OCI-LY7 (cell line): ENCODE measurements at regions not wholly inside any gene's neighbourhood (a gene's known extent, or its start where the extent isn't known, plus 50 kb on each side); places are given as distances from the start of the nearest gene placed in this dataset.

ENCODE experiments used
- EZH2phosphoT487 ChIP-seq: fragments of 200-600 bp; sonication (generic); IDR thresholded peaks from 2 replicates; pipeline ENCODE4 v1.6.1; 2018; ENCODE audit warnings: low read depth, borderline replicate concordance, mild to moderate bottlenecking, mixed run types, antibody characterized with exemption, low read length, moderate library complexity, mixed read lengths
- TF ChIP-seq, protein P1 (sequence below): fragments of 200-600 bp; sonication (generic); conservative IDR thresholded peaks from 2 replicates; pipeline ENCODE4 v1.5.1; 2014; ENCODE audit warnings: mild to moderate bottlenecking, antibody characterized with exemption, low read length, moderate library complexity, mixed read lengths

GRCh38 chr12:18794000-18794399 is 56.1 kb downstream of the CAPZA3 start:
- TF ChIP-seq, protein P1, sequence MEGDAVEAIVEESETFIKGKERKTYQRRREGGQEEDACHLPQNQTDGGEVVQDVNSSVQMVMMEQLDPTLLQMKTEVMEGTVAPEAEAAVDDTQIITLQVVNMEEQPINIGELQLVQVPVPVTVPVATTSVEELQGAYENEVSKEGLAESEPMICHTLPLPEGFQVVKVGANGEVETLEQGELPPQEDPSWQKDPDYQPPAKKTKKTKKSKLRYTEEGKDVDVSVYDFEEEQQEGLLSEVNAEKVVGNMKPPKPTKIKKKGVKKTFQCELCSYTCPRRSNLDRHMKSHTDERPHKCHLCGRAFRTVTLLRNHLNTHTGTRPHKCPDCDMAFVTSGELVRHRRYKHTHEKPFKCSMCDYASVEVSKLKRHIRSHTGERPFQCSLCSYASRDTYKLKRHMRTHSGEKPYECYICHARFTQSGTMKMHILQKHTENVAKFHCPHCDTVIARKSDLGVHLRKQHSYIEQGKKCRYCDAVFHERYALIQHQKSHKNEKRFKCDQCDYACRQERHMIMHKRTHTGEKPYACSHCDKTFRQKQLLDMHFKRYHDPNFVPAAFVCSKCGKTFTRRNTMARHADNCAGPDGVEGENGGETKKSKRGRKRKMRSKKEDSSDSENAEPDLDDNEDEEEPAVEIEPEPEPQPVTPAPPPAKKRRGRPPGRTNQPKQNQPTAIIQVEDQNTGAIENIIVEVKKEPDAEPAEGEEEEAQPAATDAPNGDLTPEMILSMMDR = no peak
- no peak for TF ChIP-seq EZH2phosphoT487
